ENCODE measurements at regions not wholly inside any gene's neighbourhood (a gene's known extent, or its start where the extent isn't known, plus 50 kb on each side); places are given as distances from the start of the nearest gene placed in this dataset.
"Not testable (repeated sequence)": the region's sequence is repeated elsewhere in the genome, so short reads cannot be mapped to it uniquely, and the experiment has no call there.

- no peak overlapping the region for H3K4me3 Mint-ChIP-seq
These were observed 181.5 kb upstream of the ISL1 start for GRCh38 chr5:51201708-51202107.

DNA sequence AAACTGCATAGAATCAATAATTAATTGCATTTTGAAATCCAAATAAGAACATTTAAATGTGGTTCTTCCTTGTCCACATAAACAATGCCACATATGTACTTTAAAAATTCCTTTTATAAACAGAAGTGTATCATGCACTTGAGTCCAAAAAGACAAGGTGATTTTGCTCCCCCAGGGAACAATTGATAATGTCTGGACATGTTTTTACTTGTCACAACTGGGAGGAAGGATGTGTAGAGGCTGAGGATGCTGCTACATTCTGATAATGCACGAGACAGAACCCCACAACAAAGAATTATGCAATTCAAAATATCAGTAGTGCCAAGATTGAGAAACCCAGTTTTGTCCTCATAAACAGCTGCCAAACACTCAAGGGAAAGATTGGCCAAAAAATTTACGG lies 181.1 kb upstream of the ISL1 start:
- Mint-ChIP-seq H3K9me3 (peaks cover 3% of the 10 kb centered on the region), H3K27me3 (ENCODE audit: low read depth) (no peaks in the 10 kb centered on the region), H3K4me1 (ENCODE audit: low read depth) (no peaks in the 10 kb centered on the region), H3K36me3 (ENCODE audit: low read depth) (no peaks in the 10 kb centered on the region), H3K27ac (no peak overlapping the region), H3K4me3 (no peak overlapping the region)

More at GRCh38 chr5:51201708-51202107, 181.5 kb upstream of the ISL1 start:
- Mint-ChIP-seq H3K36me3 (ENCODE audit: low read depth) (no peaks in the 10 kb centered on the region), H3K4me1 (ENCODE audit: low read depth) (no peaks in the 10 kb centered on the region), H3K27me3 (ENCODE audit: low read depth) (no peaks in the 10 kb centered on the region), H3K27ac (no peak overlapping the region), H3K9me3 (peaks cover 3% of the 10 kb centered on the region)

GRCh38 chr5:51203598-51203997 lies 179.7 kb upstream of the ISL1 start:
- H3K27ac Mint-ChIP-seq: no peak overlapping the region
- H3K27me3 Mint-ChIP-seq (ENCODE audit: low read depth): no peaks in the 10 kb centered on the region
- no peaks in the 10 kb centered on the region for H3K36me3 Mint-ChIP-seq (ENCODE audit: low read depth)

DNA sequence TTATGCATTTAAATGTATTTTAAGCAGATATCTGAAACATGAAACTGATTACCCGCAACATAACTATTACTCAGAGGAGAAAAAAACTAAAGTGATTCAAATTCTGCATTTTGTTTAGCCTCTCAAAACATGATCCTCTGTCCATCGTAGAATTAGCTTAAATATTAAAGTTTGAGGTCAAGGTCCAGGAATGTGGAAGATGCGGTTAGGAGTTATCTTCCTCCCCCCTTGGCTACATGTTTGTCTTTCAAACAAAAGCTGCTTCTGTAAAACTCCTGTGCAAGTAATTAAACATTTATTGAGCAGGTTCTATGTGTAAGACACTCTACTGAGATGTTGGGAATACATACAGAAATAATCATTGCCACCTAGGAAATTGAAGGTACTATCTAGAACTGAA lies 175.0 kb upstream of the ISL1 start:
- H3K4me1 Mint-ChIP-seq (ENCODE audit: low read depth): no peaks in the 10 kb centered on the region
- no peak overlapping the region for H3K4me3 Mint-ChIP-seq
- no peaks in the 10 kb centered on the region for H3K27me3 Mint-ChIP-seq (ENCODE audit: low read depth)
- H3K9me3 Mint-ChIP-seq: no peaks in the 10 kb centered on the region
- H3K27ac Mint-ChIP-seq: no peak overlapping the region
- no peaks in the 10 kb centered on the region for H3K36me3 Mint-ChIP-seq (ENCODE audit: low read depth)

More at GRCh38 chr5:51203598-51203997, 179.7 kb upstream of the ISL1 start:
- no peak overlapping the region for H3K4me3 Mint-ChIP-seq
- H3K4me1 Mint-ChIP-seq (ENCODE audit: low read depth): no peaks in the 10 kb centered on the region
- peaks cover 3% of the 10 kb centered on the region for H3K9me3 Mint-ChIP-seq

DNA sequence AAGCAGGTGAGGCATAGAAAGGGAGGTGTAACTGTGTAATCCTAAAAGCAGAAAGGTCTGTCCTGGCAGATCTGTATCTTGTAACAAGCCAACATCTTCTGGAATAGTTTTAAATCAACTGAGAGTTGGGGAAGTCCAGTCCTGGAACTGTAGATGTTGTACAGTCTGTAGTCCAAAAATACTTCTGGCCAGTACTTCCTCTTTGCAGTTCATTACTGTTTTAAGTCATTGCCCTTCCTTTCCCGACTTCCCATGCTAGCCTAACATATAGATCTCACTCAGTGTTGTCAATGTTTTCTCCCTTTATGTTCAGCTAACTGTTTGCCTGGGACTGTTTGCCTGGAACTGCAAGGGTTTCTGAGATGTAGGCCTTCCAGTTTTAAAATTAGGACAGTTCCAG lies 168.5 kb upstream of the ISL1 start:
- H3K4me3 Mint-ChIP-seq: no peak overlapping the region
- H3K4me1 Mint-ChIP-seq (ENCODE audit: low read depth): no peaks in the 10 kb centered on the region
- H3K27ac Mint-ChIP-seq: no peak overlapping the region
- H3K27me3 Mint-ChIP-seq (ENCODE audit: low read depth): no peaks in the 10 kb centered on the region
- H3K9me3 Mint-ChIP-seq: no peaks in the 10 kb centered on the region
- H3K36me3 Mint-ChIP-seq (ENCODE audit: low read depth): no peaks in the 10 kb centered on the region

DNA sequence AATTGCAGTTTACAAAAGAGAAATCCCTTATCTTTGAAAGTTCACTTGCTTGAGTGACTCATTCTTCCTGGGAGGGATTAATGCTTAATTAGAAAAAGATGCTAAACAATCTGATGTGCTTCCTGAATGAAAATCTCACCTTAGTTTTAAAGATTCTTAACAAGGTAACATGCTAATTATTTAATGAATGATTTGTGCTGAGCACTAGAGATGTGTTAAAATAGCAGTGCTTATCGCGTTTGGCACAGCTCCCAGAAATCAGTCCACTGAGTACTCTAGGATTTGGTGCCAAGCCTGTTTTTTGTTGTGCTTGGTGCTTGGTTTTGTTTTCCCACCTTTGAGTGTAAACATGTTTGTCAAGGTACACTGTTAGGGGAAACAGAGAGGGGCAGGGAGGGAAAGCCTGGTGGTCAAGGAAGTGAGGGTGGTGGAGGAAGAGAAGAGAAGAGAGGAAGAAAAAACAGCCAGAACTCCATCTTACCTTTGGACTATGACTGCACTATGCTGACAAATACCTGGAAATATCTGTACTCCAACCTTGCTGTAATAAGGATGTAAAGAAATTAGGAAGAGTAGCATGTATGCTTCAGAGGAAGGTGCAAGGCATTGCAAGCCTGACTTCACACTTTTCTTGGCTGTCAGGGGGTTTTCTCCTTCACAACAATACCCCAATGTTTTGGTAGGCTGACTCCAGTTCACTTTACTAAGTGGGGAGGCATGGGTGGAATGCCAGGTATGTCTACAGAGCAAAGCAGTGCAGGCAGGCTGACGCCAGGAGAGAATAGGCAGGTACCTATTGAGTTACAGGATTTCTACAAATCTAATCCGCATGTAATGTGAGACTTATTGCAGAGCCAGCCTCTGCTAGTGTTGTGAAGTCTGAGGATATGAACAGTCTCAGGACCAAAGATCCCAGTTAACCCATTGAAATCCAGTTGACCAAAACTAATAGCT lies 157.2 kb upstream of the ISL1 start:
- Mint-ChIP-seq H3K4me1 (ENCODE audit: low read depth) (no peaks in the 10 kb centered on the region), H3K4me3 (no peak overlapping the region), H3K9me3 (peaks cover 21% of the 10 kb centered on the region), H3K36me3 (ENCODE audit: low read depth) (no peaks in the 10 kb centered on the region), H3K27ac (no peak overlapping the region), H3K27me3 (ENCODE audit: low read depth) (no peaks in the 10 kb centered on the region)

- no peak overlapping the region for H3K4me3 Mint-ChIP-seq
- peaks cover 19% of the 10 kb centered on the region for H3K9me3 Mint-ChIP-seq
- no peaks in the 10 kb centered on the region for H3K27me3 Mint-ChIP-seq (ENCODE audit: low read depth)
- no peaks in the 10 kb centered on the region for H3K4me1 Mint-ChIP-seq (ENCODE audit: low read depth)
- H3K27ac Mint-ChIP-seq: no peak overlapping the region
- no peaks in the 10 kb centered on the region for H3K36me3 Mint-ChIP-seq (ENCODE audit: low read depth)
These were observed 155.2 kb upstream of the ISL1 start for GRCh38 chr5:51227963-51228470.

DNA sequence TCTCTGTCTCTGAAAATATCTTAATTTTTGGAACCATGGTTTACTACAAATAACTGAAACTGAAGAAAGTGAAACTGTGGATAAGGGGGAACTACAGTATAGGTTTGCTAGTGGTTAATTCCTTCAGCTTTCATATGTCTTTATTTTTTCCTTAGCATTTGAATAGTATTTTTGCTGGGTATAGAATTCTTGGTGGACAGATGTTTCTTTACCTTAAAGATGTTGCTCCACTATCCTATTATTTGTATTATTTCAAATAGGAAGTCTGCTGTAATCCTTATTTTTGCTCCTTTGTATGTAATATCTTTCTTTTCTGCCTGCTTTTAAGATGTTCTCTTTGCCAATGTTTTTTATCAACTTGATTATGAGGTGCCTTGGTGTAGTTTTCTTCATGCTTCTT lies 152.9 kb upstream of the ISL1 start:
- no peaks in the 10 kb centered on the region for H3K36me3 Mint-ChIP-seq (ENCODE audit: low read depth)
- H3K27me3 Mint-ChIP-seq (ENCODE audit: low read depth): no peaks in the 10 kb centered on the region
- H3K9me3 Mint-ChIP-seq: peaks cover 13% of the 10 kb centered on the region

GRCh38 chr5:51242456-51242855 lies 140.8 kb upstream of the ISL1 start:
- no peaks in the 10 kb centered on the region for H3K27me3 Mint-ChIP-seq (ENCODE audit: low read depth)
- no peaks in the 10 kb centered on the region for H3K4me1 Mint-ChIP-seq (ENCODE audit: low read depth)
- H3K4me3 Mint-ChIP-seq: no peak overlapping the region
- H3K36me3 Mint-ChIP-seq (ENCODE audit: low read depth): no peaks in the 10 kb centered on the region
- H3K9me3 Mint-ChIP-seq: no peaks in the 10 kb centered on the region
- H3K27ac Mint-ChIP-seq: no peak overlapping the region

More for the DNA sequence above, 152.9 kb upstream of the ISL1 start:
- Mint-ChIP-seq H3K4me1 (ENCODE audit: low read depth) (no peaks in the 10 kb centered on the region), H3K27ac (no peak overlapping the region), H3K4me3 (no peak overlapping the region)

DNA sequence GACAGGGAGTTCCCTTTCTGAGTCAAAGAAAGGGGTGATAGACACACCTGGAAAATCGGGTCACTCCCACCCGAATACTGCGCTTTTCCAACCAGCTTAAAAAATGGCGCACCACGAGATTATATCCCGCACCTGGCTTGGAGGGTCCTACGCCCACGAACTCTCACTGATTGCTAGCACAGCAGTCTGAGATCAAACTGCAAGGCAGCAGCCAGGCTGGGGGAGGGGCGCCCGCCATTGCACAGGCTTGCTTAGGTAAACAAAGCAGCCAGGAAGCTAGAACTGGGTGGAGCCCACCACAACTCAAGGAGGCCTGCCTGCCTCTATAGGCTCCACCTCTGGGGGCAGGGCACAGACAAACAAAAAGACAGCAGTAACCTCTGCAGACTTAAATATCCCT lies 132.3 kb upstream of the ISL1 start:
- not testable (repeated sequence) for H3K4me3 Mint-ChIP-seq; H3K27me3 Mint-ChIP-seq (ENCODE audit: low read depth); H3K36me3 Mint-ChIP-seq (ENCODE audit: low read depth); H3K4me1 Mint-ChIP-seq (ENCODE audit: low read depth); H3K27ac Mint-ChIP-seq; H3K9me3 Mint-ChIP-seq

GRCh38 chr5:51271261-51271660 lies 112.0 kb upstream of the ISL1 start:
- Mint-ChIP-seq H3K9me3 (no peaks in the 10 kb centered on the region), H3K4me1 (ENCODE audit: low read depth) (no peaks in the 10 kb centered on the region), H3K27ac (no peak overlapping the region), H3K36me3 (ENCODE audit: low read depth) (no peaks in the 10 kb centered on the region), H3K27me3 (ENCODE audit: low read depth) (no peaks in the 10 kb centered on the region), H3K4me3 (no peak overlapping the region)

DNA sequence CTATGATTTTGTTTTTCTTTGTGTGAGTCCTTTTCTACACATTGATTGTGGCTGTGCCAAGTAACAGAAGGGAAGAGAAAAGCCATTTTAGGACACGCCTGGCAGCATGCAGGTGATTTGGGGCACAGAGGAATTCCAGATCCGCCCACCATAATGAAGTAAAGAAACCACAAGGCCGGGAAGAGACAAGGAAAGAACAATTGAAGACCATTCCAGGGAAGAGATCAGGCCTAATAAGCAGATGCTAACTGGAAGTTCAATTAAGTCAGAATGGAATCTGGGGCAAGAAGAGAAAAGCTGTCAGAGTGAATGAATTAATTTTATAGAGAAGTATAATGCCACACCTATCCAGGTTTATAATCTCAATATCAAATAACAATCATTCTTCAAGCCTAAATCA lies 110.2 kb upstream of the ISL1 start:
- H3K36me3 Mint-ChIP-seq (ENCODE audit: low read depth): no peaks in the 10 kb centered on the region
- no peak overlapping the region for H3K4me3 Mint-ChIP-seq
- H3K4me1 Mint-ChIP-seq (ENCODE audit: low read depth): no peaks in the 10 kb centered on the region
- H3K9me3 Mint-ChIP-seq: no peaks in the 10 kb centered on the region
- no peaks in the 10 kb centered on the region for H3K27me3 Mint-ChIP-seq (ENCODE audit: low read depth)
- no peak overlapping the region for H3K27ac Mint-ChIP-seq

GRCh38 chr5:51273871-51274270 lies 109.4 kb upstream of the ISL1 start:
- Mint-ChIP-seq H3K27ac (no peak overlapping the region), H3K9me3 (no peaks in the 10 kb centered on the region), H3K36me3 (ENCODE audit: low read depth) (no peaks in the 10 kb centered on the region), H3K4me3 (no peak overlapping the region), H3K27me3 (ENCODE audit: low read depth) (no peaks in the 10 kb centered on the region), H3K4me1 (ENCODE audit: low read depth) (no peaks in the 10 kb centered on the region)

DNA sequence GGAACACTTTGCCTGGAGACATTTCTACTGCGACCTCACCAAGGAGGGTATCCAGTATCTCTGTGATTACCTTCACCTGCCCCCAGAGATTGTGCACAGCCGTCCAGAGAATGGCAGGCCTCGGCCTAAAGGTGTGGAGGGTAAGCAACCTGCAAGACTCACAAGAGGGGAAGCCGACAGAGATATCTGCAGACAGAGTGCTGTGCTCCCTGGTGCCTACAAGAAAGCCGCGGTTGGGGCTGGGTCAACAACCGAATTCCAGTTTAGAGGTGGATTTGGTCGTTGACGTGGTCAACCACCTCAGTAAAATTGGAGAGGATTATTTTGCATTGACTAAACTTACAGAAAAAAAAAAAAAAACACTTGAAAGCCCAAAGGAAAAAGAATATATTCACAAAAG lies 107.8 kb upstream of the ISL1 start:
- no peaks in the 10 kb centered on the region for H3K27me3 Mint-ChIP-seq (ENCODE audit: low read depth)
- H3K4me3 Mint-ChIP-seq: no peak overlapping the region
- H3K27ac Mint-ChIP-seq: no peak overlapping the region
- H3K9me3 Mint-ChIP-seq: no peaks in the 10 kb centered on the region
- no peaks in the 10 kb centered on the region for H3K36me3 Mint-ChIP-seq (ENCODE audit: low read depth)
- no peaks in the 10 kb centered on the region for H3K4me1 Mint-ChIP-seq (ENCODE audit: low read depth)

DNA sequence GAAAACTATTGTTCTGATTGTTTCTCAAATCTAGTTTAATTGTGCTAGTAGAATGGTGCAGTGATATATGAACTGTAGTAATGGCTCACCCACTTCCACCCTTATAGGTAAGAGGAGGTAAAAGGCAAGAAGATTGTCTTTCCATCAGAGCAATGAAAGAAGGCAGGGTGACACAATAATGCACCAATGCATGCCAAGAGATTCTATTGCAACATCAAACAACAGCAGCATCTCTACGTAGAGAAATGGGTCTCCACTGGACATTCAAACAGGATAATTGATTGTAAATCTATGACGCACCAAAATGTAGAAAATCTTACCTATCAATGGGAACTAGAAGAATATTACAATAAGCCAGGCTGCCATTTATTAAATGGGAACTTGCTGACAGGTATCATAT lies 107.0 kb upstream of the ISL1 start:
- H3K36me3 Mint-ChIP-seq (ENCODE audit: low read depth): no peaks in the 10 kb centered on the region
- no peak overlapping the region for H3K4me3 Mint-ChIP-seq
- no peak overlapping the region for H3K27ac Mint-ChIP-seq
- H3K27me3 Mint-ChIP-seq (ENCODE audit: low read depth): no peaks in the 10 kb centered on the region
- H3K9me3 Mint-ChIP-seq: no peaks in the 10 kb centered on the region
- H3K4me1 Mint-ChIP-seq (ENCODE audit: low read depth): no peaks in the 10 kb centered on the region

Measured in T-helper 1 cell treated with Interleukin-12 subunit alpha and Interleukin-12 subunit beta and Interleukin-4 antibody, amounts not matched to agents 30 μg/mL and 1 μg/mL, for 36 hours (primary cell).